OCI-LY1 (cell line): ENCODE measurements at regions not wholly inside any gene's neighbourhood (a gene's known extent, or its start where the extent isn't known, plus 50 kb on each side); places are given as distances from the start of the nearest gene placed in this dataset.

ENCODE experiments used
- CTCF ChIP-seq: fragments of 200-600 bp; sonication (generic), shearing (Covaris generic); IDR thresholded peaks from 2 replicates; pipeline ENCODE4 v1.5.1; 2017; ENCODE audit warnings: mild to moderate bottlenecking, antibody characterized with exemption, low read length, moderate library complexity, mixed read lengths
- EZH2 ChIP-seq: fragments of 200-600 bp; sonication (generic), shearing (Covaris generic); IDR thresholded peaks from 2 replicates; pipeline ENCODE4 v1.8.0; 2017; ENCODE audit warnings: borderline replicate concordance, mixed run types, mild to moderate bottlenecking, antibody characterized with exemption, low read length, moderate library complexity, mixed read lengths

- TF ChIP-seq CTCF (no peak), EZH2 (no peak)
These were observed 424.5 kb downstream of the HTR1B start for GRCh38 chr6:77038807-77039206.
